NCI-H345 treated with DMSO at 0.1 percent for 48 hours (cell line): ENCODE measurements at regions not wholly inside any gene's neighbourhood (a gene's known extent, or its start where the extent isn't known, plus 50 kb on each side); places are given as distances from the start of the nearest gene placed in this dataset.
"Not testable (repeated sequence)": the region's sequence is repeated elsewhere in the genome, so short reads cannot be mapped to it uniquely, and the experiment has no call there.

ENCODE experiments used
- DNase-seq: peaks from one replicate; lab custom pipeline; 2025; ENCODE audit not compliant: unreplicated experiment; lab: John Stamatoyannopoulos, UW

- no peak for DNase-seq
These were observed 56.4 kb upstream of the RBMS1 start for GRCh38 chr2:160550048-160550447.

- DNase-seq: no peak
These were observed 57.7 kb upstream of the RBMS1 start for GRCh38 chr2:160551259-160551658.

GRCh38 chr2:160555420-160556071 lies 61.9 kb upstream of the RBMS1 start:
- no peak for DNase-seq

GRCh38 chr2:160557903-160558302 lies 64.3 kb upstream of the RBMS1 start:
- DNase-seq: no peak

GRCh38 chr2:160558531-160558930 lies 64.9 kb upstream of the RBMS1 start:
- DNase-seq: no peak

- no peak for DNase-seq
These were observed 68.1 kb upstream of the RBMS1 start for GRCh38 chr2:160561551-160562295.

- no peak for DNase-seq
These were observed 69.1 kb upstream of the RBMS1 start for GRCh38 chr2:160562730-160563129.

GRCh38 chr2:160564591-160564990 lies 71.0 kb upstream of the RBMS1 start:
- DNase-seq: no peak

- DNase-seq: no peak
These were observed 71.7 kb upstream of the RBMS1 start for GRCh38 chr2:160565099-160565845.

- DNase-seq: no peak
These were observed 73.1 kb upstream of the RBMS1 start for GRCh38 chr2:160566717-160567116.

- no peak for DNase-seq
These were observed 75.2 kb upstream of the RBMS1 start for GRCh38 chr2:160568856-160569255.

- no peak for DNase-seq
These were observed 76.8 kb upstream of the RBMS1 start for GRCh38 chr2:160570376-160570775.

GRCh38 chr2:160574468-160575140 lies 81.0 kb upstream of the RBMS1 start:
- DNase-seq: no peak

- DNase-seq: no peak
These were observed 81.8 kb upstream of the RBMS1 start for GRCh38 chr2:160575368-160575767.

- no peak for DNase-seq
These were observed 82.5 kb upstream of the RBMS1 start for GRCh38 chr2:160576054-160576499.

- not testable (repeated sequence) for DNase-seq
These were observed 83.5 kb upstream of the RBMS1 start for GRCh38 chr2:160577081-160577480.

GRCh38 chr2:160581035-160581434 lies 87.4 kb upstream of the RBMS1 start:
- DNase-seq: no peak

- DNase-seq: no peak
These were observed 87.8 kb upstream of the RBMS1 start for GRCh38 chr2:160581448-160581847.

- no peak for DNase-seq
These were observed 88.5 kb upstream of the RBMS1 start for GRCh38 chr2:160582081-160582480.

- DNase-seq: no peak
These were observed 89.0 kb upstream of the RBMS1 start for GRCh38 chr2:160582490-160583145.

GRCh38 chr2:160583146-160583535 lies 89.5 kb upstream of the RBMS1 start:
- no peak for DNase-seq
